ENCODE measurements at regions not wholly inside any gene's neighbourhood (a gene's known extent, or its start where the extent isn't known, plus 50 kb on each side); places are given as distances from the start of the nearest gene placed in this dataset.
"Not testable (repeated sequence)": the region's sequence is repeated elsewhere in the genome, so short reads cannot be mapped to it uniquely, and the experiment has no call there.

DNA sequence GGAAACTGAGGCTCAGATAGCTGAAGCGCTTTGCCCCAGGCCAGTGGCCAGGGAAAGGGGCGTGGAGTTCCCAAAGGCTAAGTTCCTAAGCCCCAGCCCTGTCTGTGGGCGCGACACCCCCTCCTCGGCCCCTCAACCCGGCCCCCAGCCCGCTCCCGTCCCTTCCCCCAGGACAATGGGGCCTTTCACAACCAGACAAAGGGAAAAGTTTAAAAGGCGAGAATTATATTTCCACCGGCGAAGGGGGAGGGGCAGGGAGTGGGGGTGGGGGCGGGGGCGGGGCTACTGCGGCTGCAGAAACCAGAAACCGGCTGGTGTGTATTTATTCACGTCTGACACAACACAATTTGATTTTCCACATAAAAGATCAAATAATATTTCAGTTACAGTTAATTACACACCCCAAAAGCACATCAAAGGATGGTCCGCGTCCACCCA lies 192.1 kb downstream of the MN1 start:
- Mint-ChIP-seq H3K9me3 (no peaks in the 10 kb centered on the region; a peak in 2 of 5 replicates), H3K27ac (no peak overlapping the region), H3K4me3 (no peak overlapping the region), H3K36me3 (ENCODE audit: insufficient read depth in 1 of 3, low read depth in 3 of 3) (no peaks in the 10 kb centered on the region; a peak in 1 of 7 replicates), H3K4me1 (peaks cover 9 to 29% of the 10 kb centered on the region in 2 experiments; a peak in 3 of 4 replicates), H3K27me3 (ENCODE audit: low read depth) (peaks cover 7% of the 10 kb centered on the region)
- H2BK15ac ChIP-seq (ENCODE audit: low read depth, low read length), result no peak overlapping the region
- H2AFZ ChIP-seq (ENCODE audit: low read length), result no peak overlapping the region
- no peak overlapping the region for H3K56ac ChIP-seq (ENCODE audit: insufficient read length, low read depth, low read length)
- no peak overlapping the region for H3K4me2 ChIP-seq (ENCODE audit: insufficient read depth, insufficient read length, low read length)
- no peak overlapping the region for H2BK5ac ChIP-seq (ENCODE audit: insufficient read length, low read length)
- H4K91ac ChIP-seq (ENCODE audit: insufficient read length, low read depth, low read length), result no peak overlapping the region
- H3K27me3 ChIP-seq (ENCODE audit: insufficient read depth, low read length), result no peaks in the 10 kb centered on the region; the same call in 1 of the 2 replicates
- no peak overlapping the region for H3T11ph ChIP-seq (ENCODE audit: low read length)
- TF ChIP-seq, protein P1, sequence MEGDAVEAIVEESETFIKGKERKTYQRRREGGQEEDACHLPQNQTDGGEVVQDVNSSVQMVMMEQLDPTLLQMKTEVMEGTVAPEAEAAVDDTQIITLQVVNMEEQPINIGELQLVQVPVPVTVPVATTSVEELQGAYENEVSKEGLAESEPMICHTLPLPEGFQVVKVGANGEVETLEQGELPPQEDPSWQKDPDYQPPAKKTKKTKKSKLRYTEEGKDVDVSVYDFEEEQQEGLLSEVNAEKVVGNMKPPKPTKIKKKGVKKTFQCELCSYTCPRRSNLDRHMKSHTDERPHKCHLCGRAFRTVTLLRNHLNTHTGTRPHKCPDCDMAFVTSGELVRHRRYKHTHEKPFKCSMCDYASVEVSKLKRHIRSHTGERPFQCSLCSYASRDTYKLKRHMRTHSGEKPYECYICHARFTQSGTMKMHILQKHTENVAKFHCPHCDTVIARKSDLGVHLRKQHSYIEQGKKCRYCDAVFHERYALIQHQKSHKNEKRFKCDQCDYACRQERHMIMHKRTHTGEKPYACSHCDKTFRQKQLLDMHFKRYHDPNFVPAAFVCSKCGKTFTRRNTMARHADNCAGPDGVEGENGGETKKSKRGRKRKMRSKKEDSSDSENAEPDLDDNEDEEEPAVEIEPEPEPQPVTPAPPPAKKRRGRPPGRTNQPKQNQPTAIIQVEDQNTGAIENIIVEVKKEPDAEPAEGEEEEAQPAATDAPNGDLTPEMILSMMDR (conservative IDR thresholded peaks at IDR 0.05), result no peak
- no peak overlapping the region for H4K5ac ChIP-seq (ENCODE audit: insufficient read length, low read depth, low read length)
- H3K9ac ChIP-seq (ENCODE audit: extremely low read depth, insufficient read length, low read length), result no peak overlapping the region
- WGBS (ENCODE audit: extremely low coverage, insufficient read length, low lambda C conversion rate), result no CpG with 5 or more reads among the region's 18 CpGs
- H3K9me3 ChIP-seq (ENCODE audit: control insufficient read depth, low read depth, low read length), result no peaks in the 10 kb centered on the region
- no peaks in the 10 kb centered on the region for H3K79me1 ChIP-seq (ENCODE audit: insufficient read depth, low read depth, low read length, poor library complexity, severe bottlenecking)
- no peak overlapping the region for H3K4ac ChIP-seq (ENCODE audit: low read depth, low read length)
- H2BK12ac ChIP-seq (ENCODE audit: insufficient read length, low read depth, low read length), result no peak overlapping the region
- H3K18ac ChIP-seq (ENCODE audit: insufficient read length, low read depth, low read length), result no peak overlapping the region
- no peak overlapping the region for H3K27ac ChIP-seq (ENCODE audit: insufficient read length, low read depth, low read length)
- H3K79me2 ChIP-seq (ENCODE audit: insufficient read depth, low read length), result no peaks in the 10 kb centered on the region
- H2BK20ac ChIP-seq (ENCODE audit: low read depth, low read length, poor library complexity, severe bottlenecking), result no peak overlapping the region
- no peak for DNase-seq
- no peaks in the 10 kb centered on the region for H3K23me2 ChIP-seq (ENCODE audit: insufficient read length, low read depth, low read length, poor library complexity, severe bottlenecking)
- no peak overlapping the region for H3K14ac ChIP-seq (ENCODE audit: insufficient read depth, low read length)
- H3K4me1 ChIP-seq (ENCODE audit: insufficient read depth, low read length), result peaks cover 4% of the 10 kb centered on the region; the same call in 1 of the 2 replicates
- no peaks in the 10 kb centered on the region for H4K20me1 ChIP-seq (ENCODE audit: control insufficient read depth, insufficient read depth, insufficient read length)
- no peak overlapping the region for H3K23ac ChIP-seq (ENCODE audit: insufficient read length, low read depth, low read length)
- no peak overlapping the region for H2BK120ac ChIP-seq (ENCODE audit: low read depth, low read length, poor library complexity, severe bottlenecking)
- H2AK5ac ChIP-seq (ENCODE audit: insufficient read length, low read length), result no peak overlapping the region
- no peak overlapping the region for H4K8ac ChIP-seq (replicated peaks; ENCODE audit: insufficient read length, low read depth, low read length)

GRCh38 chr22:27610164-27610563 lies 191.4 kb downstream of the MN1 start:
- H3K27me3 Mint-ChIP-seq (ENCODE audit: low read depth); H2BK15ac ChIP-seq (ENCODE audit: low read depth, low read length); H3K79me1 ChIP-seq (ENCODE audit: insufficient read depth, low read depth, low read length, poor library complexity, severe bottlenecking); DNase-seq; H3K4me3 Mint-ChIP-seq; H3K27me3 ChIP-seq (ENCODE audit: insufficient read depth, low read length); H2BK5ac ChIP-seq (ENCODE audit: insufficient read length, low read length); H3K4ac ChIP-seq (ENCODE audit: low read depth, low read length); H3K27ac Mint-ChIP-seq; H2AK5ac ChIP-seq (ENCODE audit: insufficient read length, low read length); H3K27ac ChIP-seq (ENCODE audit: insufficient read length, low read depth, low read length); H3K36me3 Mint-ChIP-seq (ENCODE audit: insufficient read depth in 1 of 3, low read depth in 3 of 3); H3K23ac ChIP-seq (ENCODE audit: insufficient read length, low read depth, low read length); H2BK20ac ChIP-seq (ENCODE audit: low read depth, low read length, poor library complexity, severe bottlenecking); H2BK120ac ChIP-seq (ENCODE audit: low read depth, low read length, poor library complexity, severe bottlenecking); H3K23me2 ChIP-seq (ENCODE audit: insufficient read length, low read depth, low read length, poor library complexity, severe bottlenecking); H3K18ac ChIP-seq (ENCODE audit: insufficient read length, low read depth, low read length); H4K5ac ChIP-seq (ENCODE audit: insufficient read length, low read depth, low read length); H3K79me2 ChIP-seq (ENCODE audit: insufficient read depth, low read length); H4K8ac ChIP-seq (replicated peaks; ENCODE audit: insufficient read length, low read depth, low read length); H2AFZ ChIP-seq (ENCODE audit: low read length); H3K9ac ChIP-seq (ENCODE audit: extremely low read depth, insufficient read length, low read length); H3K56ac ChIP-seq (ENCODE audit: insufficient read length, low read depth, low read length); H3K9me3 Mint-ChIP-seq; H3K4me1 ChIP-seq (ENCODE audit: insufficient read depth, low read length); H4K20me1 ChIP-seq (ENCODE audit: control insufficient read depth, insufficient read depth, insufficient read length); H4K91ac ChIP-seq (ENCODE audit: insufficient read length, low read depth, low read length); H2BK12ac ChIP-seq (ENCODE audit: insufficient read length, low read depth, low read length); H3K9me3 ChIP-seq (ENCODE audit: control insufficient read depth, low read depth, low read length); H3T11ph ChIP-seq (ENCODE audit: low read length); H3K4me2 ChIP-seq (ENCODE audit: insufficient read depth, insufficient read length, low read length); H3K14ac ChIP-seq (ENCODE audit: insufficient read depth, low read length): not testable (repeated sequence)
- no CpG with 5 or more reads among the region's 4 CpGs for WGBS (ENCODE audit: extremely low coverage, insufficient read length, low lambda C conversion rate)
- peaks cover 9 to 29% of the 10 kb centered on the region in 2 experiments; a peak in 3 of 4 replicates for H3K4me1 Mint-ChIP-seq
